ENCODE measurements at regions not wholly inside any gene's neighbourhood (a gene's known extent, or its start where the extent isn't known, plus 50 kb on each side); places are given as distances from the start of the nearest gene placed in this dataset.

DNA sequence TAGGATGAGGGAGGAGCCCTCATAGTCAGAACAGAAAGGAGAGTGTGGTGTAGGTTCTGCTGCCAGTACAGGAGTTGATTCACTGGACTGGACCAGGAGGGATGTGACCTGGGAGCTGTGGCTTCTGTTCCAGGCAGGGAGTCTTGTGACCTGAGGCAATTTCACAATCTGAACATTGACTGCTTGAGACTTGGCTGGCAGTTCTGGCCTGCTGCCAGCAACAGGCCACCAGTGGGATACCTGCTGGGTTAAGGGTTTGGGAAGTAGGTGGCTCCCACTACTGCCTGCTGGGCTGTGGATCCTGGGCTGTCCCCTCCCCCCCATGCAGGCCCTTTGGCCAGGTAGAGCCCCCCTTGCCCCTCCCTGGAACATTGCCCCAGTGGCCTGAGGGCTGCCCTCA, 268.6 kb upstream of the ARRDC3 start:
- TF ChIP-seq MXI1 (conservative IDR thresholded peaks at IDR 0.05; ENCODE audit: poor library complexity, severe bottlenecking) (no peak), RAD21 (conservative IDR thresholded peaks at IDR 0.05) (no peak), EZH2 (IDR thresholded peaks at IDR 0.05; ENCODE audit: borderline replicate concordance, insufficient read depth, low read length, poor library complexity, severe bottlenecking) (no peak), POLR2AphosphoS5 (IDR thresholded peaks at IDR 0.05) (no peak)
- TF ChIP-seq, protein P1, sequence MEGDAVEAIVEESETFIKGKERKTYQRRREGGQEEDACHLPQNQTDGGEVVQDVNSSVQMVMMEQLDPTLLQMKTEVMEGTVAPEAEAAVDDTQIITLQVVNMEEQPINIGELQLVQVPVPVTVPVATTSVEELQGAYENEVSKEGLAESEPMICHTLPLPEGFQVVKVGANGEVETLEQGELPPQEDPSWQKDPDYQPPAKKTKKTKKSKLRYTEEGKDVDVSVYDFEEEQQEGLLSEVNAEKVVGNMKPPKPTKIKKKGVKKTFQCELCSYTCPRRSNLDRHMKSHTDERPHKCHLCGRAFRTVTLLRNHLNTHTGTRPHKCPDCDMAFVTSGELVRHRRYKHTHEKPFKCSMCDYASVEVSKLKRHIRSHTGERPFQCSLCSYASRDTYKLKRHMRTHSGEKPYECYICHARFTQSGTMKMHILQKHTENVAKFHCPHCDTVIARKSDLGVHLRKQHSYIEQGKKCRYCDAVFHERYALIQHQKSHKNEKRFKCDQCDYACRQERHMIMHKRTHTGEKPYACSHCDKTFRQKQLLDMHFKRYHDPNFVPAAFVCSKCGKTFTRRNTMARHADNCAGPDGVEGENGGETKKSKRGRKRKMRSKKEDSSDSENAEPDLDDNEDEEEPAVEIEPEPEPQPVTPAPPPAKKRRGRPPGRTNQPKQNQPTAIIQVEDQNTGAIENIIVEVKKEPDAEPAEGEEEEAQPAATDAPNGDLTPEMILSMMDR (IDR thresholded peaks at IDR 0.05; ENCODE audit: poor library complexity, severe bottlenecking), result no peak
